ENCODE measurements at regions not wholly inside any gene's neighbourhood (a gene's known extent, or its start where the extent isn't known, plus 50 kb on each side); places are given as distances from the start of the nearest gene placed in this dataset.

GRCh38 chr4:128697323-128697722 is 112.2 kb upstream of the JADE1 start:
- H3K23ac ChIP-seq (ENCODE audit: low read depth, low read length), result no peak overlapping the region
- TF ChIP-seq FOS (IDR thresholded peaks at IDR 0.05; ENCODE audit: low read depth, low read length), result no peak
- no peak for TF ChIP-seq RCOR1 (IDR thresholded peaks at IDR 0.05; ENCODE audit: insufficient replicate concordance, low read length)
- no peak for TF ChIP-seq POLR2A (IDR thresholded peaks at IDR 0.05; ENCODE audit: low read depth, low read length)
- no peak overlapping the region for H2BK20ac ChIP-seq (ENCODE audit: low read depth, low read length)
- no peaks in the 10 kb centered on the region for H3K79me1 ChIP-seq (ENCODE audit: low read depth in 1 of 2, low read length in 2 of 2)
- H3K9ac ChIP-seq (ENCODE audit: low read depth, low read length), result no peak overlapping the region
- in situ Hi-C loops (cut with MboI; ENCODE audit: low sequenced_read_pairs), result no loop called here
- H3K4me2 ChIP-seq (ENCODE audit: low read depth, low read length), result no peak overlapping the region
- H3K27ac ChIP-seq (ENCODE audit: insufficient read depth, low read length), result no peak overlapping the region
- H4K20me1 ChIP-seq (ENCODE audit: insufficient read depth, low read length), result no peaks in the 10 kb centered on the region
- H2AK9ac ChIP-seq (replicated peaks; ENCODE audit: low read depth, low read length, poor library complexity), result no peak overlapping the region
- ATAC-seq (ENCODE audit: low read depth) (no peak), DNase-seq (no peak)
- no peak overlapping the region for H3K56ac ChIP-seq (ENCODE audit: extremely low read depth, insufficient read depth, low read length)
- no peaks in the 10 kb centered on the region for H3K36me3 ChIP-seq (ENCODE audit: control insufficient read depth, insufficient read depth, low read length)
- no peaks in the 10 kb centered on the region for H3K27me3 ChIP-seq (ENCODE audit: control insufficient read depth, insufficient read depth, low read length)
- no peak overlapping the region for H4K91ac ChIP-seq (ENCODE audit: insufficient read depth, low read depth, low read length)
- no peak overlapping the region for H3K14ac ChIP-seq (replicated peaks; ENCODE audit: low read depth, low read length)
- H3K4me1 ChIP-seq (ENCODE audit: control insufficient read depth, insufficient read depth, low read length), result no peaks in the 10 kb centered on the region
- H2AFZ ChIP-seq (replicated peaks; ENCODE audit: low read length, poor library complexity), result no peak overlapping the region
- POLR2A ChIA-PET (ENCODE audit: unreplicated experiment), result no interaction called here
- H3K4me3 ChIP-seq (ENCODE audit: insufficient read depth, low read depth, low read length), result no peak overlapping the region
- no peaks in the 10 kb centered on the region for H3K9me1 ChIP-seq (ENCODE audit: insufficient read depth, low read length)
- no peak overlapping the region for H2BK120ac ChIP-seq (ENCODE audit: low read depth, low read length)
- H2AK5ac ChIP-seq (ENCODE audit: low read depth, low read length), result no peak overlapping the region
- 88% methylated on average over 2 of the region's 5 CpGs; no CpG with 5 or more reads in 1 of the 2 experiments for WGBS, 2 experiments (ENCODE audit: extremely low coverage in 2 of 2, insufficient read length in 1 of 2)
- BruUV-seq (replicated peaks), result no TSS peak
- H3K18ac ChIP-seq (ENCODE audit: low read depth, low read length), result no peak overlapping the region
- no peak overlapping the region for H4K8ac ChIP-seq (ENCODE audit: low read depth in 2 of 2, low read length in 2 of 2)
- CTCF ChIA-PET, result no interaction called here
- H3K9me3 ChIP-seq (ENCODE audit: control insufficient read depth, insufficient read depth, low read length), result no peaks in the 10 kb centered on the region
- H3K4ac ChIP-seq (ENCODE audit: low read depth, low read length), result no peak overlapping the region
- H2BK5ac ChIP-seq (ENCODE audit: low read depth, low read length, poor library complexity, severe bottlenecking), result no peak overlapping the region
- H2BK15ac ChIP-seq (ENCODE audit: low read depth, low read length), result no peak overlapping the region
- intact Hi-C loops (cut with micrococcal nuclease), result no loop called here
- no peak overlapping the region for H4K5ac ChIP-seq (ENCODE audit: low read depth, low read length)
- dilution Hi-C loops (cut with HindIII; ENCODE audit: low sequenced_read_pairs, unreplicated experiment), result no loop called here

All from IMR-90 (cell line).